Hematopoietic multipotent progenitor cell treated with erythropoietin and hydrocortisone succinate and interleukin-3 and kit ligand, for 8 days (in vitro differentiated cells): ENCODE measurements at regions not wholly inside any gene's neighbourhood (a gene's known extent, or its start where the extent isn't known, plus 50 kb on each side); places are given as distances from the start of the nearest gene placed in this dataset.

ENCODE experiments used
- DNase-seq: peaks from one replicate; pipeline ENCODE4 v3.0.0-alpha.2; 2015

- no peak for DNase-seq
Observed at GRCh38 chr1:22221233-22221780, 78.4 kb upstream of the WNT4 start.

GRCh38 chr1:22222723-22223122, 79.8 kb upstream of the WNT4 start:
- DNase-seq = no peak

- no peak for DNase-seq
Observed at GRCh38 chr1:22223176-22223575, 80.3 kb upstream of the WNT4 start.

- DNase-seq = no peak
Observed at GRCh38 chr1:22224091-22224490, 81.2 kb upstream of the WNT4 start.

- DNase-seq = no peak
Observed at GRCh38 chr1:22224631-22225030, 81.7 kb upstream of the WNT4 start.

- peak; percentile 7 for DNase-seq
Observed at GRCh38 chr1:22225858-22226589, 83.1 kb upstream of the WNT4 start.

- DNase-seq = no peak
Observed at GRCh38 chr1:22228074-22228473, 85.2 kb upstream of the WNT4 start.

- no peak for DNase-seq
Observed at GRCh38 chr1:22228505-22228911, 85.6 kb upstream of the WNT4 start.

- DNase-seq = no peak
Observed at GRCh38 chr1:22229379-22229778, 86.5 kb upstream of the WNT4 start.

- no peak for DNase-seq
Observed at GRCh38 chr1:22231068-22231593, 88.2 kb upstream of the WNT4 start.

GRCh38 chr1:22231995-22232690, 89.2 kb upstream of the WNT4 start:
- peak; percentile 7 for DNase-seq

GRCh38 chr1:22233222-22233621, 90.3 kb upstream of the WNT4 start:
- DNase-seq = no peak

- DNase-seq = no peak
Observed at GRCh38 chr1:22234476-22235030, 91.7 kb upstream of the WNT4 start.

- no peak for DNase-seq
Observed at GRCh38 chr1:22236166-22236565, 93.3 kb upstream of the WNT4 start.

GRCh38 chr1:22236900-22237299, 94.0 kb upstream of the WNT4 start:
- no peak for DNase-seq

- DNase-seq = no peak
Observed at GRCh38 chr1:22237433-22238093, 94.7 kb upstream of the WNT4 start.

GRCh38 chr1:22238356-22239224, 95.7 kb upstream of the WNT4 start:
- no peak for DNase-seq

- DNase-seq = no peak
Observed at GRCh38 chr1:22239378-22239777, 96.5 kb upstream of the WNT4 start.

- DNase-seq = no peak
Observed at GRCh38 chr1:22241250-22241649, 98.4 kb upstream of the WNT4 start.

- DNase-seq = no peak
Observed at GRCh38 chr1:22241811-22242210, 98.9 kb upstream of the WNT4 start.

GRCh38 chr1:22245100-22245650, 102.3 kb upstream of the WNT4 start:
- no peak for DNase-seq

- DNase-seq = no peak
Observed at GRCh38 chr1:22245726-22246125, 102.8 kb upstream of the WNT4 start.
